C4-2B (cell line): ENCODE measurements at regions not wholly inside any gene's neighbourhood (a gene's known extent, or its start where the extent isn't known, plus 50 kb on each side); places are given as distances from the start of the nearest gene placed in this dataset.
"Not testable (repeated sequence)": the region's sequence is repeated elsewhere in the genome, so short reads cannot be mapped to it uniquely, and the experiment has no call there.

Source experiments
- H3K27ac ChIP-seq: fragments of 450-650 bp; 2 replicates; pipeline ENCODE4 v1.5.1; 2017
- ZFX ChIP-seq: fragments of 450-650 bp; IDR thresholded peaks from 2 replicates; pipeline ENCODE4 v1.6.1; 2017
- TF ChIP-seq, protein P1 (sequence below): fragments of 450-650 bp; conservative IDR thresholded peaks from 2 replicates; pipeline ENCODE4 v1.5.1; 2017; ENCODE audit warnings: mild to moderate bottlenecking

DNA sequence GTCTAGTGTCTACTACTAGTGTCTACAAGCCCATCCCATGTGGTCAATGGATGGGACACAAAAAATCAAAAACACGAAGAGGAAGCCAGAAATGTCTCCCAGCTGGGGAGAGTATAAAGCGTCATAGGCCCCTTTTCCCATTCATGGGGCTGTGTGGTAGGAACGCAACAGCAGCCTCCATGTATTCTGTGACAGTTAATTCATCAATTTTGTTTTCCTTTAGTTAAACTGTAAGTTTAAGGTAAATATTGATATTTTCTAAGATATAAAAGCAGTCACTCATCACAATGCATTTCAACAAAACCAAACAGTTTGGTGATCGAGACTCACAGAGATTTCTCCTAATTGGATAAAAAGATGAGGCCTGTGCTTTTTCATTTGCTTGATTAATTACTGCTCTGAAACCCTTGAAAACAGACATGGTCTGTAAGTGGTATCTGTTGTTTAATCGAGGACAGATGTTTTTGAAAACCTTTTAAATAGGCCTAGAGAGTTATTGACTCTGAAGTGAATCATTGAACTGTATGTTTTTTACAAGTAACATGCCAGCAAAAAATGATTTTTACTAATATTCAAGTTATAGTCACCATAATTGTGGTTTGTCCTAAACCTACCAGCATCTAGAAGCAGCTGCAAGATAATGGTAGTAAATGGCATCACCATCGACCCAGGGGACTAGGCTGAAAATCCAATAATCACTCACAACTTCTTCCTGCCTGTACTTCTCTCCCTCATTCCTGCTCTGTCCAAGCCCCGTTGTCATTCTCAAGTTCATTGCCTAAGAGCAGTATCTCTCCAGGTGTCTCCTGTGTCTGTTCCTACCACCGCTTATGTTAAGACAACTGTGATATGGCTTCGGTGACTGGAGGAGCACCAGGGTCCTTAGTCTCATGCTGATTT lies 87.7 kb upstream of the SHISA3 start:
- H3K27ac ChIP-seq = no peak overlapping the region
- TF ChIP-seq ZFX = no peak
- TF ChIP-seq, protein P1, sequence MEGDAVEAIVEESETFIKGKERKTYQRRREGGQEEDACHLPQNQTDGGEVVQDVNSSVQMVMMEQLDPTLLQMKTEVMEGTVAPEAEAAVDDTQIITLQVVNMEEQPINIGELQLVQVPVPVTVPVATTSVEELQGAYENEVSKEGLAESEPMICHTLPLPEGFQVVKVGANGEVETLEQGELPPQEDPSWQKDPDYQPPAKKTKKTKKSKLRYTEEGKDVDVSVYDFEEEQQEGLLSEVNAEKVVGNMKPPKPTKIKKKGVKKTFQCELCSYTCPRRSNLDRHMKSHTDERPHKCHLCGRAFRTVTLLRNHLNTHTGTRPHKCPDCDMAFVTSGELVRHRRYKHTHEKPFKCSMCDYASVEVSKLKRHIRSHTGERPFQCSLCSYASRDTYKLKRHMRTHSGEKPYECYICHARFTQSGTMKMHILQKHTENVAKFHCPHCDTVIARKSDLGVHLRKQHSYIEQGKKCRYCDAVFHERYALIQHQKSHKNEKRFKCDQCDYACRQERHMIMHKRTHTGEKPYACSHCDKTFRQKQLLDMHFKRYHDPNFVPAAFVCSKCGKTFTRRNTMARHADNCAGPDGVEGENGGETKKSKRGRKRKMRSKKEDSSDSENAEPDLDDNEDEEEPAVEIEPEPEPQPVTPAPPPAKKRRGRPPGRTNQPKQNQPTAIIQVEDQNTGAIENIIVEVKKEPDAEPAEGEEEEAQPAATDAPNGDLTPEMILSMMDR = no peak

DNA sequence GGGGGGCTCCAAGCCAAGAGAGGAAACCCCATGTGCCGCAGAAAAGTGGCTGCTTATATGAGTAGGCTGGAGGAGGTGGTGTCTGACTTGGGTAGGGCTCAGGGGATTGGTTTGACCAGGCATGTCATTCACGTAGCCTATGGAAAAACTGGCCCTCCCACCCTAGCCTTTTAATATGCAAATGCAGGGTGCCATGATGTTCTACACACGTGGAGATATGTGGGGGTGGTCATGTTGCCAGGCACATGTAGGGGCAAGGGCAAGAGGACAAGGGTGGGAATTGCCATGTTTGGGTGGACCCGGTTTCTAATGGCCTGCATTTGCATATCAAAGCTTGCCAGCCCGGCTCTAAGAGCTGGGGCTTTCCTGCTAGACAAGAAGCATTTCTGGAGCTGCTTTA lies 86.9 kb upstream of the SHISA3 start:
- TF ChIP-seq, protein P1 = no peak
- TF ChIP-seq ZFX = no peak

DNA sequence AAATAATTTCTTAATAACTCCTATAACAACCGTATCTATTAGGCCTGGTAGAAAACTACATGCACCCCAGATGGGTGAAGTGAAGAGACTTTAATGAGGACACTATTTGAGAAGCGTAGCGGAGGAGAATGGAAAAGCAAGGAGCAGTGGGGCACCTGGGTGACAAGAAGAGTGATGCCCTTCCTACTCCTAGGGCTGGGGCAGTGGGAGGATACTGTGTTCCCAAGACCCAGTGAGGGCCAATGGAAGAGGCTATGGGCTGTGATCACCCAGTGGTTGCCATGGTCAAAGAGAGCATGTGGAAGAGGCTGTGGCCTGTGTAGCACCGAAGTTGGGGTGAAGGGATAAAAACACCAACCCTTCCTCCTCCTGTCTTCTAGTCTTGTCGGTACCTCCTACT lies 86.5 kb upstream of the SHISA3 start:
- no peak overlapping the region for H3K27ac ChIP-seq
- TF ChIP-seq, protein P1 = no peak
- no peak for TF ChIP-seq ZFX

More for the DNA sequence above, 86.9 kb upstream of the SHISA3 start:
- H3K27ac ChIP-seq = no peak overlapping the region

DNA sequence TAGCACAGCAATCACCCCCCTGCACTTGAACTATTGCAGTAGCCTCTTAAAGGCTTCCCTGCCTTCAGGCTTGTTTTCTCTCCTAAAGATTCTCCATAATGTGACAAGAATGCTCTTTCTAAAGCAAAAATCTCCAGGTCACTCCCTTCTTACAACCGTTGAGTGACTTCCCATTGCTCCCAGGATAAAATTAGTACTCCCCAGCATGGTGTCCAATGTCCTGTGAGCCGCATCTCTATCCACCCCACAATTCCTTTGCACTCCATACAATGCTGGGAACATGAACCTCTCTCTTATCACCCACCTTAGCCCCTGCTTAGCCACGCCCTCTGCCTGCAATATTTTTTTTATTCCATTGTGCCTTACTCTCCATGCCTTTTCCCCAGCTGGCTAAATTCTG lies 85.7 kb upstream of the SHISA3 start:
- no peak overlapping the region for H3K27ac ChIP-seq
- no peak for TF ChIP-seq ZFX
- TF ChIP-seq, protein P1 = no peak

DNA sequence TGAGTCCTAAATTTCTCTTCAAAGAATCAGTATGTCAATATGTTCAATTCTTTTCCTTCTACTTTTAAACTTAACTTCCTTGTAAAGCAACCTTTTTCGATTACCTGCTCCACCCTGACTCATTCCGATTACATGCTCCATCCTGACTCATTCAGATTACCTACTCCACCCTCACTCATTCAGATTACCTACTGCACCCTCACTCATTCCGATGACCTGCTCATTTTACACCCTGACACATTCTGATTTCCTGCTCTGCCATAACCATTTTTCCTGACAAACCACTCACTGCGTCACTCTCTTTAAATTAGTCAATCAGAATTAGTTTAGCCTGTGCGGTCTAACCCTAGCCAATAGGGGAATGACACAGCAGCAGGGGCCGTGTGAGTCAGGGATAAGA lies 83.9 kb upstream of the SHISA3 start:
- not testable (repeated sequence) for H3K27ac ChIP-seq

DNA sequence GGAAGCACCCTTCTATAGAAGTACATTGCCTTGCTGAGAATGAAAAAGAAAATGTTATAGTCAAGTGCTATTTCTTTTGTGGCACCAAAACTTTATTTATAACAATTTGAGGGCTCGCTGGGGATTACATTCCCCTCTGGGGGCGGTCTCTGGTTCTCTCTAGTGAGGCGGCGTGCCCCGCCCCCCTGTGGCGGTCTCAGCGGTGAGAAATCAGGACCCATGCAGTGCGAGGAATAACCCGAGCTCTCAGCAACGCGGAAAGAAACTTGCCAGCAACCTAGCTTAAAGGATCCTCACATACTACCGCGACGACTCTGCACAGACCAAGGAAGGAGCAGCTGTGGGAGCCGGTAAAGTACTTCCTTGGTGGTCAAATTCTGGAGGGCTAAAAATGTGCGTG lies 83.4 kb upstream of the SHISA3 start:
- H3K27ac ChIP-seq = no peak overlapping the region
- TF ChIP-seq, protein P1 = no peak
- no peak for TF ChIP-seq ZFX

DNA sequence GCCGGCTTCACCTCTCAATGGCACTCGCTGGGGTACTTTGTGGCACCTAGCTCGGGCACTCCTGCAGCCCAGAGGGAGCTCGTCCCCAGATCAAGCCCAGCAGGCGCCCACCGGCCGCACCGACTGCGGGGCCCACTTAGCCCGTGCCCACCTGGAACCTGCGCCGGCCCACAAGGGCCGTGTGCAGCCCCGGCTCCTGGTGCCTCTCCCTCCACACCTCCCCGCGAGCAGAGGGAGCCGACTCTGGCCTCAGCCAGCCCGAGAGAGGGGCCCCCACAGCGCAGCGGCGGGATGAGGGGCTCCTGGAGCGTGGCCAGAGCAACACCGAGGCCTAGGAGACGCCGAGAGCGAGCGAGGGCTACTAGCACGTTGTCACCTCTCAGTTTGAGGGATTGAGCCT lies 82.1 kb upstream of the SHISA3 start:
- H3K27ac ChIP-seq = no peak overlapping the region
- no peak for TF ChIP-seq ZFX
- TF ChIP-seq, protein P1 = no peak
